HG02938 (cell line): ENCODE measurements at regions not wholly inside any gene's neighbourhood (a gene's known extent, or its start where the extent isn't known, plus 50 kb on each side); places are given as distances from the start of the nearest gene placed in this dataset.

Experiments
- ATAC-seq: cut with Tn5 transposase; IDR thresholded peaks from one replicate; pipeline ENCODE4 v1.9.1; 2021; ENCODE audit warnings: mild to moderate bottlenecking, moderate library complexity; ENCODE audit not compliant: unreplicated experiment

GRCh38 chr16:79912592-79913310, 312.2 kb upstream of the MAF start:
- no peak for ATAC-seq

DNA sequence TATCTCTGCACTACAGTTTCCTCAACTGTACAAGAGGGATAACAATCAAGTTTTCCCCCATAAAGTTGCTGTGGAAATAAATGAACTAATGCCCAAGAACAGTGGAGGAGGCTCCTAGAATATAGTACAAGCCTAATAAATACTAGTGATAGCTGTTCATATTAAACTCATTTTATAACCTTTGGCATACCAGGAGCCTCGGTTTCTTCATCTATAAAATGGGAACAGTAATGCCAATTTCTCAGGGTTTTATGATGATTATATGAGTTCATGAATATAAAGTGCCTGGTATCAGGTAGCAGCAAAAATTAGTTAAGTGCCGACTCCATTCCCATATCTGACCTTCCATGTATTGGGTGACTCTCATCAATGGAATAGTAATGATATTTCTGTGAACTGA, 311.1 kb upstream of the MAF start:
- no peak for ATAC-seq

GRCh38 chr16:79909571-79909970, 309.0 kb upstream of the MAF start:
- no peak for ATAC-seq

DNA sequence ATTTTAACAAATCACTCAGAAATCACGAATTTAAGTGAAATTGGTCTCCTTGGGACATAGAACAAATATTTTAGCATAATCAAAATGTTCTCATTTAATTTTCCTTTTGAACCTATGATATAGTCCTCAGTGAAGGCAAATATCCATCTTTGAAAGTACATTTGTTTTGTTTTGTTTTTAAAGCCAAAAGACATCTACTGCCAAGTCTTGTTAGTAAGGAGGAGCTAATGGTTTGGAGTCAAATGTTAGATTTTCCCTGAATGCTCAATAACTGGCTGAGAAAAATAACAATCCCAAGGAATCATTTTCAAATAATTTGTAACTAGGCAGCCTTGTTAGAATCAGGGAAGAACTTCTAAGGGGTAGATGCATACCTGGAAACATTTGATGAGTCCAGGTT, 302.9 kb upstream of the MAF start:
- ATAC-seq = no peak

- no peak for ATAC-seq
Measured at GRCh38 chr16:79902351-79902750, 301.8 kb upstream of the MAF start.

DNA sequence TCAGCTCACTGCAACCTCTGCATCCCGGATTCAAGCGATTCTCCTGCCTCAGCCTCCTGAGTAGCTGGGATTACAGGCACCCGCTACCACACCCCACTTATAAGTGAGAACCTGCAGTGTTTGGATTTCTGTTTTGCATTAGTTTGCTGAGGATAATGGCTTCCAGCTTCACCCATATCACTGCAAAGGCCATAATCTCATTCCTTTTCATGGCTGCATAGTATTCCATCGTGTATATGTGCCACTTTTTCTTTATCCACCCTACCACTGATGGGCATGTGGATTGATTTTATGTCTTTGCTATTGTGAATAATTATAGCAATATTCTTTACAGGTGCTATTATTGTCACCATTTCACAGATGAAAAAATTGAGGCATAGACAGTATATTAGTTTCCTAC, 301.0 kb upstream of the MAF start:
- no peak for ATAC-seq

DNA sequence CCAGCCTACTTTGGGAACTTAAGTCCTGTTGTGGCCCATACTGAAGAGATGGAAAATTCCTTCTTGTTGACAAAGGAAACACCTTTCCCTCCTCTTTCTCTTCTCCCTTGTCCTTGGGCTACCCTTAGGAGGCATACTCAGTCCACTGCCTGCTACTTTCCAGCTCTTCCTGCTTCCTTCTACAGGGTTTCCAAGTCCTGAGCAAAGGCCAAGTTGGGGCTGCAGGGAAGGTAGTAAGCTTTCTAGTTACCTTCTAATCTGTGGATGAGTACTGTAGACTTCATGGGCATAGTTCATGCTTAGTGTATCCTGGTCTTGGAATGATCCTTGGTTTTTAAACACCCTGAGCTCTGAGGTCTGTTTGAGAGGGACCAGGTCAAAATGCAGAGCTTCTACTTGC, 299.2 kb upstream of the MAF start:
- ATAC-seq = no peak

- ATAC-seq = no peak
Measured at GRCh38 chr16:79899316-79899715, 298.8 kb upstream of the MAF start.

- ATAC-seq = no peak
Measured at GRCh38 chr16:79898703-79899102, 298.2 kb upstream of the MAF start.

DNA sequence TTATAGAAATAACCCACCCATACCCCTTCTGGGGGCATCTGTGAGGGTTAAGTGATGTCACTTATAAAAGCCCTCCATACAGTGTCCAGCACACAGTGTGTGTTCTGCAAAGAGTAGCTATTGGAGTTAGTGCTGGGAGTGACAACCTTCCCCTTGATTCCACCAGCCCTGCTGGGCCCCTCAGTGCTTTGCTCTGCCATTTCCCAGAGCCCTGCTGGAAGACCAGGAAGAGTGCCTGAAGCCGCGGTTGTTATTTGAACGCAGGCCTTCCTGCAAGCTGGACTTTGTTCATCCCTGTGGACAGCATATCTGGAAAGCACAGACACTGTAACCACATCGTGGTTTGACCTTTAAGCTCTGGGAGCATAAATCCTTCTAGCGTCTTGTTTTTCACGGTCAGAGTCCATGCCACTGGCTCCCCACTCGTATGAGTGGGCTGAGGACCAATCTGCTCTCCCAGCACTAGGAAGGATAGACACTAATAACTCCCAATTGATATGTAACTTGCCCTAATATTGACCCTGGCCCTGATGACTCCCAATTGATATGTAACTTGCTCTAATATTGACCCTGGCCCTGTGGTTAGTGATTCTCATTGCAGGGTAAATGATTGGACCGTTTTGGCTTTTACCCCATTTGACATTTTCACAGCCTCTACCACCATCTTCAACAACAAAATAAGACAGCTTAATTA, 297.1 kb upstream of the MAF start:
- no peak for ATAC-seq

- ATAC-seq = no peak
Measured at GRCh38 chr16:79897104-79897452, 296.5 kb upstream of the MAF start.

DNA sequence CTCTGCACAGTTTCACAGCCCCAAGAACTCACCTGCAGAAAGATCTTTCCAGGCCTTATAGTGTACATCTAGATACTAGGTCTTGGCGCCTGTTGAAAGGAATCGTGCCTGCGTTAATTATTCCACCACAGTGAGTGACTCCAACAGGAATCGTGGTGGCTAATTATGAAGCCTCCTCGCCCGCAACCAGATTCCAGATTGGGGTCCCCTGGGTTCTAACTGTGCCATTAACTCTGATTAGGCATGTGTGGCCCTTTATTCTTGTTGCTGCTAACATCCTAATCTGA, 295.3 kb upstream of the MAF start:
- no peak for ATAC-seq

DNA sequence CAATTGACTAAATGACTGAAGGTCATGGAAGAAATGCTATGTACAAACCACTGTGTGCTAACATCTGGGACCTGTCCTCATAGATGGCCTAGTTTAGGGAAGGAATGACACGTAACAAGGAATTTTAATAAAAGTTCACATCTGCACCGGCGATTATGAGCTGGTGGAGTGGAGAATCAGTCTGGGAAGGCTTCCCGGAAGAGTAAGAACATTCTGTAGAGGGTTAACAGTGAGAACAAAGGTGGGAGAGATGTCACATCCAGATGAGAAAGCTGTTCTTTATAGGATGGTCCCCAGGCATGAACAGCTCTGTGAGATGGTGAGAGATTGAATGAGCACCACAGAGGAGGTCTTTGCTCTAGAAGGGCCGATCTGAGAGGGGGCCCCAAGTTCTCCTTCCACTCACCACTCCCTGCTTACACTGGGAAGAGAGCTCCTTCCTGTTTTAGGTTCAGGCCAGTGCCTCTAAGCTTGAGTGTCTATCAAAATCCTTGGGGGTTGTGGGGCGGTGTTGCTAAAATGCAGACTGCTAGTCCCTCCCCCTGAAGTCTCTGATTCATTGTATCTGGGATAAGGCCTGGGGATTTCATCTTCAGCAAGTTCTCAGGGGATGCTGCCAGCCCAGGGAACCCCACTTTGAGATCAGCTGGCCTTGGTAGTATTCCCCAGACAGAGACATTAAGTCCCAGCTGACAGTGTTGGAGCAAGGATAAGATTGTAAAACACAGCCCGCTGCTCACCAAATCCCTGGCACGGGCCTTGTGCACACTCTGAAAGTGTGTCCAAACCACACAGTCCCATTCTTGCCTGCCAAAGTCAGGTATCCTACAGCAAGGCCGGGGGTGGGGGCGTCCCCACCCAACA, 294.7 kb upstream of the MAF start:
- no peak for ATAC-seq

GRCh38 chr16:79893445-79893844, 292.9 kb upstream of the MAF start:
- no peak for ATAC-seq

DNA sequence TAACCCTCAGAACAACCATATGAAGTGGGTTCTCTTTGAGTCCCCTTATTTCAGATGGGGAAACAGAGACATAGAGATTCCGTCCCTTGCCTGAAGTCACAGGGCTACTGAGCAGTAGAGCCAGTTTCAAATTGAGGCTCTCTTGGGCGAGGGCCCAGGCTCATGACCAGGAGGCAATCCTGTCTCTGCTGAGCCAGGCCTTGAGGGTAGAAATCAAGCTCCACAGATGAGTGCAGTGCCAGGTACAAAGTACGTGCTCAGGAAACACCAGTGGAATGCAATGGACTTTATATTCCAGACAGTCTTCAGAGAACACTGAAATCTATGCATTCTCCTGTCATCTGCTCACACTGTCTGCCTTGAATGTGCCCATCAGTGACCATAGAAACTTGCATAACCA, 291.7 kb upstream of the MAF start:
- no peak for ATAC-seq

GRCh38 chr16:79891458-79891857, 290.9 kb upstream of the MAF start:
- no peak for ATAC-seq

DNA sequence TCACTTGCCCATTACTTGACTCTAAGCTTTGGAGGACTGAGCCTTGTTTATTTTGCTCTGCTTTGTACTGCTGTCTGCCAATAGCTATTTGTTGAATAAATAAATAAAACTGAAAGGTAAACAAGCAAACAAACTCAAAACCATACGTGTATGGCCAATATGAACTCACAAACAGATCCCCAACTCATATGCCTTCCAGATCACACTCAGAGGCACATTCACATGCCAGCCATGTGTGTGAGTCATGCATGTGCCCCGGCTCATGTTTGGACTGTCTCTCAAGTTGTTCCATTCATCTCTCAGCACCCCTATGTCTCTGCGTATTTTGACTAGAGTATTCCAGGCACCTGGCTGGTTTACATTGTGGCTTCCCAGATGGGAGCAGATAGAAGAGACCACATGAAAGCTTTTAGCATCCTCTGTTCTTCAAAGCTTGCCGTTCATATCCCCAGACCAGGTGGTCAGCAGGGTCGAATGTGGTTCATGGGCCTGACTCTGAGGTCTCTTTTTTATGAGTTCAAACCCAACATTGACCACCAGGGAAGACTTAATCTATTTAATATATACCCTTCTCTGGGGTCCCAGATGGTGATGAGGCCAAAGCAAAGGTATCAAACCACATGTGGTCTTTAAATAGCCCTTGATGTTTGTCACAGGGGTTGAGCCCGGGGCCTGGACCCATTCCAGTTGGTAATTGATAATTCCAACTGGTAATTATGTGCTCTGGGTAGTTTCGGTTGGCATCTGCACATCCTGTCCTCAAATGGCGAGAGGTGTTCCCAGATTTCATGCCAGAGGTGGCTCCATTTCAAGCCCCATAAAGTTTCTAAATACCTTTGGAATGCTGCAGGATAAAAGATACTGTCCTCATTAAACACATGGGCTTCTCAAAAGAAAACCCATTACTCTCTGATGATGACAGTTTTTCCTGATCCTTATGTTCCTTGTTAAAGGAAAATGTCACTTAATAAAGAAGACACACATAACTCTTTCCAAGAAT, 287.3 kb upstream of the MAF start:
- ATAC-seq = no peak

DNA sequence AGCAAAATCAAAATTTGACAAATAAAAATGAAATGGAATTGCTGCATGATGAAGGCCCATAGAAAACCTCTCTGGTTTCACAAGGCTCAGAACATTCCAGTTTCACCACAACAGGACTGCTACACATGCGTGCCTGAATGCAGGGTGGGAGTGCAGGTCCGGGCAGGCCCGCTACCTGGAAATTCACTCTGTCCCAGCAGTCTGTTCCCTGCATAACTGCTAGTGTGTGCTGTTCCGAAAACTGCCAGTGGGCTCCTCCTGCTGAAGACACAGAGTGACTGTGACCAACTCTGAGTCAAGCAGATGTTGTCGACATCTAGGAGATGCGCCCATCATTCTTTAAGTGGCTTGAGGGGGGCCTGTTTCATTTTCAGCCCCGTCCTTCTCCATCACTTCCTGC, 284.8 kb upstream of the MAF start:
- ATAC-seq = no peak

GRCh38 chr16:79883494-79883893, 283.0 kb upstream of the MAF start:
- ATAC-seq = no peak

- no peak for ATAC-seq
Measured at GRCh38 chr16:79882340-79883005, 281.9 kb upstream of the MAF start.
